GM10248 (cell line): ENCODE measurements at regions not wholly inside any gene's neighbourhood (a gene's known extent, or its start where the extent isn't known, plus 50 kb on each side); places are given as distances from the start of the nearest gene placed in this dataset.

Source experiments
- CTCF ChIA-PET: fragments of 300-600 bp; sonication (Branson Sonifier 250); formaldehyde crosslinking; extraction: SDS; loops from one replicate; lab custom pipeline; 2021; ENCODE audit warnings: antibody characterized with exemption; lab: Yijun Ruan, JAX
- POLR2A ChIA-PET: fragments of 350-650 bp; sonication (Branson Sonifier 250); formaldehyde crosslinking; extraction: SDS; loops from one replicate; lab custom pipeline; 2020; ENCODE audit warnings: antibody characterized with exemption; lab: Yijun Ruan, JAX
- DNase-seq: peaks from one replicate; pipeline ENCODE4 v3.0.0; 2012; ENCODE audit errors: extremely low spot score
- TF ChIP-seq, protein P1 (sequence below): IDR thresholded peaks from 2 replicates; pipeline ENCODE4 v1.5.1; 2012; ENCODE audit warnings: mild to moderate bottlenecking, low read depth; ENCODE audit errors: extremely low read depth, missing control alignments, control extremely low read depth

- TF ChIP-seq, protein P1, sequence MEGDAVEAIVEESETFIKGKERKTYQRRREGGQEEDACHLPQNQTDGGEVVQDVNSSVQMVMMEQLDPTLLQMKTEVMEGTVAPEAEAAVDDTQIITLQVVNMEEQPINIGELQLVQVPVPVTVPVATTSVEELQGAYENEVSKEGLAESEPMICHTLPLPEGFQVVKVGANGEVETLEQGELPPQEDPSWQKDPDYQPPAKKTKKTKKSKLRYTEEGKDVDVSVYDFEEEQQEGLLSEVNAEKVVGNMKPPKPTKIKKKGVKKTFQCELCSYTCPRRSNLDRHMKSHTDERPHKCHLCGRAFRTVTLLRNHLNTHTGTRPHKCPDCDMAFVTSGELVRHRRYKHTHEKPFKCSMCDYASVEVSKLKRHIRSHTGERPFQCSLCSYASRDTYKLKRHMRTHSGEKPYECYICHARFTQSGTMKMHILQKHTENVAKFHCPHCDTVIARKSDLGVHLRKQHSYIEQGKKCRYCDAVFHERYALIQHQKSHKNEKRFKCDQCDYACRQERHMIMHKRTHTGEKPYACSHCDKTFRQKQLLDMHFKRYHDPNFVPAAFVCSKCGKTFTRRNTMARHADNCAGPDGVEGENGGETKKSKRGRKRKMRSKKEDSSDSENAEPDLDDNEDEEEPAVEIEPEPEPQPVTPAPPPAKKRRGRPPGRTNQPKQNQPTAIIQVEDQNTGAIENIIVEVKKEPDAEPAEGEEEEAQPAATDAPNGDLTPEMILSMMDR, result no peak
- ChIA-PET CTCF (no interaction called here), POLR2A (no interaction called here)
- DNase-seq, result no peak
Observed at GRCh38 chr3:43185983-43186314, 80.1 kb upstream of the POMGNT2 start.

GRCh38 chr3:43185274-43185982, 79.5 kb upstream of the POMGNT2 start:
- POLR2A ChIA-PET, result no interaction called here
- CTCF ChIA-PET, result interaction anchor here (1.4 to 1.7 kb wide), 2 partner anchors 23 to 193 kb away, joined by 4 read pairs; no protein-coding TSS in a partner anchor
- TF ChIP-seq, protein P1, result no peak
- DNase-seq, result no peak

DNA sequence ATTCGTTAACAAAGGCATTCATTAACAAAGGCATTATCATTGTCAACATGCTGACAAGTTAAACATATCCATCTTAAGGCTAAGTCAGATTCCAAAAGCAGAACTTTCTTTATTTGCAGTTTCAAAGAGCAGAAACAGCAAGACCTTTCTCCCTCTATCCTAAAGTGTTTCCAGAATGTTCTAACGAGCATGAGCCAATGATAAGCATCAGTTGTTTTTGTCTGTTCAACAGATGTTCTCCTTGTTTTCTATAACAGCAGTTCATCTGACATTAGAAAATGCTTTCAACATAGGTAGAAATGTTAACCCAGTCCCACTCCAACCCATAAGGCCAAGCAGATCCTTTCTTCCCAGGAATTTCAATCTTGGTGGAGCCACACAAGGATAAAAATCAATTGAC, 77.6 kb upstream of the POMGNT2 start:
- CTCF ChIA-PET, result no interaction called here
- POLR2A ChIA-PET, result no interaction called here
- DNase-seq, result no peak
- TF ChIP-seq, protein P1, result no peak

- CTCF ChIA-PET, result no interaction called here
- POLR2A ChIA-PET, result no interaction called here
- peak; percentile 38 for DNase-seq
- TF ChIP-seq, protein P1, result no peak
Observed at GRCh38 chr3:43181202-43181821, 75.4 kb upstream of the POMGNT2 start.

GRCh38 chr3:43180694-43181093, 74.8 kb upstream of the POMGNT2 start:
- ChIA-PET POLR2A (no interaction called here), CTCF (no interaction called here)
- DNase-seq, result no peak
- TF ChIP-seq, protein P1, result no peak

DNA sequence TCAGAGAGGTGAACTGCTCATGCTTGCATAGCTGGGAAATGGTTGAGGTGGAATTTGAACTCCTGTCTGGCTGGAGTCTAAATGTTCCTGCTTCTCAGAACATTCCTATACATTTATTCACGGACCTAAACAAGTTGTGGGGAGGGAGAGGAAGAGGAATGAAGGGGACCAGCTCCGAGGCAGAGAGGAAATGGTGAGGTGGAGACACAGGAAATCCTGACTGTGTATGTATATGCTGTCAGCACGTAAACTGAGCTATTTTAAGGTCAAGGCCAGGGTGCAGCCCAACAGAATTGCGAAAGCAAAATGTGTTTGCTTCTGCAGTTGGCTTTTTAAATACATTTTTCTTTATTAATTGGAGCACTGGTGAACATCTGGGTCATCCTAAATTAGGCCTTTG, 74.1 kb upstream of the POMGNT2 start:
- ChIA-PET CTCF (no interaction called here), POLR2A (no interaction called here)
- peak; percentile 37 for DNase-seq

More for the DNA sequence above, 74.1 kb upstream of the POMGNT2 start:
- TF ChIP-seq, protein P1, result no peak
